Breast epithelium (tissue), 3 donors: ENCODE measurements at regions not wholly inside any gene's neighbourhood (a gene's known extent, or its start where the extent isn't known, plus 50 kb on each side); places are given as distances from the start of the nearest gene placed in this dataset.

Source experiments
- POLR2A ChIP-seq: fragments of 450-650 bp; IDR thresholded peaks from one replicate; pipeline ENCODE4 v1.6.1; 2016; ENCODE audit warnings: antibody characterized with exemption, mild to moderate bottlenecking, moderate library complexity
- TF ChIP-seq, protein P1 (sequence below), 3 donors: fragments of 450-650 bp; IDR thresholded peaks; one replicate each; pipeline ENCODE4 v1.5.1; 2016 to 2017; ENCODE audit warnings: antibody characterized with exemption in 3 of 3, mild to moderate bottlenecking in 3 of 3, moderate library complexity in 3 of 3

DNA sequence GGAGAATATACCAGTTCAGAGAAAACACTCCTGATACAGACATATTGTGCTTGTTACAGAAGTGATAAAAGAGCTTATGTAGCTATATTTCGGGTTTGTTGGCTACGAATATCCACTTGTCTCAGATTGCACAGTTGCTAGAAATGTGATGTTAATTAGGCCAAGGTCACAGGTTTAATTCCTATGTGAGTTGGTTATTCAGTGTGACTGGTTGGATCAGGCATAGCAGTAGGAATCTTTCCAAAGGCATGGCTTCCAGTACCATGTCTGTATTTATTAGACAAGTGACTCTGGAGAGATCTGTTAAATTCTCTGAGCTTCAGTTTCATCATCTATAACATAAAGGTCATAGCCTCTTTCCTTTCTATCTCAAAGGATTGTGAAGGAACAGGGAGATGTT, 152.7 kb upstream of the KITLG start:
- no peak for TF ChIP-seq POLR2A
- TF ChIP-seq, protein P1, sequence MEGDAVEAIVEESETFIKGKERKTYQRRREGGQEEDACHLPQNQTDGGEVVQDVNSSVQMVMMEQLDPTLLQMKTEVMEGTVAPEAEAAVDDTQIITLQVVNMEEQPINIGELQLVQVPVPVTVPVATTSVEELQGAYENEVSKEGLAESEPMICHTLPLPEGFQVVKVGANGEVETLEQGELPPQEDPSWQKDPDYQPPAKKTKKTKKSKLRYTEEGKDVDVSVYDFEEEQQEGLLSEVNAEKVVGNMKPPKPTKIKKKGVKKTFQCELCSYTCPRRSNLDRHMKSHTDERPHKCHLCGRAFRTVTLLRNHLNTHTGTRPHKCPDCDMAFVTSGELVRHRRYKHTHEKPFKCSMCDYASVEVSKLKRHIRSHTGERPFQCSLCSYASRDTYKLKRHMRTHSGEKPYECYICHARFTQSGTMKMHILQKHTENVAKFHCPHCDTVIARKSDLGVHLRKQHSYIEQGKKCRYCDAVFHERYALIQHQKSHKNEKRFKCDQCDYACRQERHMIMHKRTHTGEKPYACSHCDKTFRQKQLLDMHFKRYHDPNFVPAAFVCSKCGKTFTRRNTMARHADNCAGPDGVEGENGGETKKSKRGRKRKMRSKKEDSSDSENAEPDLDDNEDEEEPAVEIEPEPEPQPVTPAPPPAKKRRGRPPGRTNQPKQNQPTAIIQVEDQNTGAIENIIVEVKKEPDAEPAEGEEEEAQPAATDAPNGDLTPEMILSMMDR (IDR thresholded peaks at IDR 0.05), result no peak
